CD14-positive monocyte (primary cell): ENCODE measurements at regions not wholly inside any gene's neighbourhood (a gene's known extent, or its start where the extent isn't known, plus 50 kb on each side); places are given as distances from the start of the nearest gene placed in this dataset.

ENCODE experiments used
- DNase-seq, 3 donors: peaks; one replicate each; pipeline ENCODE4 v3.0.0-alpha.2; 2011 to 2022
- H2AFZ ChIP-seq: 2 replicates; pipeline ENCODE4 v1.6.0; 2012; ENCODE audit warnings: mild to moderate bottlenecking, low read depth, low read length, inconsistent platforms; ENCODE audit not compliant: insufficient read depth, poor library complexity, severe bottlenecking
- H3K27ac ChIP-seq, 2 donors: 1 replicate in 1 of 2; 2 replicates in 1 of 2; pipeline ENCODE4 v1.5.1; 2012 to 2013; ENCODE audit warnings: low read length in 2 of 2, control low read depth in 1 of 2, inconsistent platforms in 1 of 2, low read depth in 1 of 2, mild to moderate bottlenecking in 1 of 2
- H3K27me3 ChIP-seq, 2 donors: one replicate each; pipeline versions ENCODE4 v1.6.0 to v1.6.1; 2011 to 2013; ENCODE audit warnings: low read length in 2 of 2; ENCODE audit not compliant: control insufficient read depth in 2 of 2, insufficient read depth in 2 of 2
- H3K36me3 ChIP-seq, 2 donors: replicated peaks in 1 of 2; 1 replicate in 1 of 2; 2 replicates in 1 of 2; pipeline versions ENCODE4 v1.5.1 to v1.6.1; 2012 to 2013; ENCODE audit warnings: low read length in 2 of 2, control low read depth in 1 of 2, inconsistent platforms in 1 of 2, mild to moderate bottlenecking in 1 of 2; ENCODE audit not compliant: insufficient read depth in 2 of 2, control insufficient read depth in 1 of 2
- H3K4me1 ChIP-seq, 2 donors: 1 replicate in 1 of 2; 2 replicates in 1 of 2; pipeline versions ENCODE4 v1.5.1 to v1.6.1; 2012 to 2013; ENCODE audit warnings: low read length in 2 of 2, control low read depth in 1 of 2, inconsistent platforms in 1 of 2, mild to moderate bottlenecking in 1 of 2, moderate library complexity in 1 of 2; ENCODE audit not compliant: insufficient read depth in 2 of 2, control insufficient read depth in 1 of 2
- H3K4me2 ChIP-seq: replicated peaks from 2 replicates; pipeline ENCODE3; 2012; ENCODE audit warnings: low read length, moderate library complexity, mild to moderate bottlenecking; ENCODE audit not compliant: poor library complexity, severe bottlenecking; ENCODE audit errors: extremely low read depth
- H3K4me3 ChIP-seq, 3 experiments: fragments of 200-600 bp in 1 of 3; sonication (generic) in 1 of 3; replicated peaks in 1 of 3; 1 replicate in 2 of 3; 2 replicates in 1 of 3; pipeline ENCODE4 v1.5.1; 2011 to 2013; ENCODE audit warnings: low read length in 3 of 3, mild to moderate bottlenecking in 3 of 3, control low read depth in 2 of 3, low read depth in 2 of 3, inconsistent platforms in 1 of 3, moderate library complexity in 1 of 3
- H3K79me2 ChIP-seq: 2 replicates; pipeline ENCODE4 v1.6.0; 2012; ENCODE audit warnings: mild to moderate bottlenecking, control low read depth, inconsistent platforms, low read length, moderate library complexity; ENCODE audit not compliant: insufficient read depth
- H3K9ac ChIP-seq: 2 replicates; pipeline ENCODE4 v1.6.0; 2017; ENCODE audit warnings: low read length, mild to moderate bottlenecking; ENCODE audit not compliant: insufficient read depth, poor library complexity, severe bottlenecking
- H3K9me3 ChIP-seq, 2 donors: replicated peaks in 1 of 2; 1 replicate in 1 of 2; 2 replicates in 1 of 2; pipeline versions ENCODE4 v1.5.1 to v1.6.1; 2012 to 2013; ENCODE audit warnings: low read length in 2 of 2, control low read depth in 1 of 2; ENCODE audit not compliant: control insufficient read depth in 1 of 2, insufficient read depth in 1 of 2
- H4K20me1 ChIP-seq: 2 replicates; pipeline ENCODE4 v1.6.0; 2012; ENCODE audit warnings: mild to moderate bottlenecking, low read length, control low read depth, moderate library complexity; ENCODE audit not compliant: insufficient read depth
- H3K27ac Mint-ChIP-seq, 7 donors: one replicate each; pipeline ENCODE4 v1.8.0; 2020; ENCODE audit warnings: mild to moderate bottlenecking in 7 of 7, mixed read lengths in 7 of 7, moderate library complexity in 6 of 7, inconsistent platforms in 2 of 7
- H3K27me3 Mint-ChIP-seq, 3 donors: one replicate each; pipeline ENCODE4 v1.8.0; 2021 to 2022; ENCODE audit warnings: low read depth in 3 of 3, mild to moderate bottlenecking in 3 of 3, mixed read lengths in 3 of 3, moderate library complexity in 3 of 3, inconsistent platforms in 1 of 3
- H3K36me3 Mint-ChIP-seq, 2 donors: one replicate each; pipeline ENCODE4 v1.8.0; 2020; ENCODE audit warnings: mixed read lengths in 2 of 2, inconsistent platforms in 1 of 2, mild to moderate bottlenecking in 1 of 2
- H3K4me1 Mint-ChIP-seq: one replicate; pipeline ENCODE4 v1.8.0; 2020; ENCODE audit warnings: mild to moderate bottlenecking, mixed read lengths
- H3K4me3 Mint-ChIP-seq, 2 donors: one replicate each; pipeline ENCODE4 v1.8.0; 2020; ENCODE audit warnings: mild to moderate bottlenecking in 2 of 2, mixed read lengths in 2 of 2, moderate library complexity in 1 of 2
- H3K9me3 Mint-ChIP-seq, 7 donors: one replicate each; pipeline ENCODE4 v1.8.0; 2020 to 2022; ENCODE audit warnings: mixed read lengths in 7 of 7, mild to moderate bottlenecking in 6 of 7, moderate library complexity in 6 of 7, inconsistent platforms in 2 of 7
- CTCF ChIP-seq: fragments of 200-600 bp; IDR thresholded peaks from one replicate; pipeline ENCODE4 v1.8.0; 2022; ENCODE audit warnings: antibody characterized with exemption, mild to moderate bottlenecking
- WGBS: methylation state at CpG from one replicate; pipeline ENCODE4 v1.1.5; 2013; ENCODE audit warnings: missing lambda C conversion rate; ENCODE audit not compliant: insufficient coverage; 5-methylcytosine and 5-hydroxymethylcytosine counted together
- intact Hi-C, 2 donors: fragments of 100-400 bp; cut with micrococcal nuclease; formaldehyde crosslinking; loops; one replicate each; pipeline versions ENCODE4 v1.15.0 to v1.15.1; 2023

GRCh38 chr3:109977897-109978296, 640.6 kb upstream of the DPPA4 start:
- no peak overlapping the region for H3K4me2 ChIP-seq
- no peaks in the 10 kb centered on the region for H3K4me1 ChIP-seq
- H3K27me3 Mint-ChIP-seq = no peaks in the 10 kb centered on the region
- no peaks in the 10 kb centered on the region for H3K4me1 Mint-ChIP-seq
- H3K36me3 ChIP-seq = no peaks in the 10 kb centered on the region
- H3K9ac ChIP-seq = no peak overlapping the region
- no peak overlapping the region for H2AFZ ChIP-seq
- H3K79me2 ChIP-seq = no peaks in the 10 kb centered on the region
- no peak overlapping the region for H3K4me3 Mint-ChIP-seq
- no peak overlapping the region for H3K27ac ChIP-seq
- H3K9me3 ChIP-seq = peaks cover 0 to 4% of the 10 kb centered on the region in 2 donors
- H3K36me3 Mint-ChIP-seq = no peaks in the 10 kb centered on the region
- H3K9me3 Mint-ChIP-seq = peaks cover 0 to 11% (median 2%) of the 10 kb centered on the region in 7 donors
- H3K4me3 ChIP-seq = no peak overlapping the region
- H4K20me1 ChIP-seq = no peaks in the 10 kb centered on the region
- DNase-seq = no peak
- 100% methylated on average over 2 of the region's 4 CpGs for WGBS
- no peak for TF ChIP-seq CTCF
- intact Hi-C loops = no loop called here
- no peak overlapping the region for H3K27ac Mint-ChIP-seq
- no peaks in the 10 kb centered on the region for H3K27me3 ChIP-seq

GRCh38 chr3:109982201-109982600, 644.9 kb upstream of the DPPA4 start:
- Mint-ChIP-seq H3K27me3 (no peaks in the 10 kb centered on the region), H3K4me1 (no peaks in the 10 kb centered on the region), H3K9me3 (peaks cover 0 to 3% (median 0%) of the 10 kb centered on the region in 7 donors), H3K27ac (no peak overlapping the region), H3K36me3 (no peaks in the 10 kb centered on the region), H3K4me3 (no peak overlapping the region)
- no peak overlapping the region for H3K27ac ChIP-seq
- no peak overlapping the region for H2AFZ ChIP-seq
- no peaks in the 10 kb centered on the region for H3K79me2 ChIP-seq
- no peak overlapping the region for H3K4me3 ChIP-seq
- intact Hi-C loops = no loop called here
- no peaks in the 10 kb centered on the region for H4K20me1 ChIP-seq
- no peaks in the 10 kb centered on the region for H3K27me3 ChIP-seq
- H3K9ac ChIP-seq = no peak overlapping the region
- no peak overlapping the region for H3K4me2 ChIP-seq
- H3K4me1 ChIP-seq = no peaks in the 10 kb centered on the region
- no CpG with 5 or more reads among the region's 1 CpG for WGBS
- no peak for TF ChIP-seq CTCF
- no peaks in the 10 kb centered on the region for H3K9me3 ChIP-seq
- DNase-seq = no peak
- no peaks in the 10 kb centered on the region for H3K36me3 ChIP-seq
